Osteoblast (primary cell): ENCODE measurements at regions not wholly inside any gene's neighbourhood (a gene's known extent, or its start where the extent isn't known, plus 50 kb on each side); places are given as distances from the start of the nearest gene placed in this dataset.
"Not testable (repeated sequence)": the region's sequence is repeated elsewhere in the genome, so short reads cannot be mapped to it uniquely, and the experiment has no call there.

Source experiments
- DNase-seq: peaks from one replicate; pipeline ENCODE4 v3.0.0; 2011; ENCODE audit warnings: low spot score, mixed read lengths; ENCODE audit not compliant: insufficient read length; ENCODE audit errors: missing footprints
- H2AFZ ChIP-seq: 2 replicates; pipeline ENCODE4 v1.6.0; 2011; ENCODE audit warnings: mild to moderate bottlenecking, low read length
- H3K27ac ChIP-seq: 2 replicates; pipeline ENCODE4 v1.5.1; 2011; ENCODE audit warnings: mild to moderate bottlenecking, low read depth, low read length, moderate library complexity
- H3K27me3 ChIP-seq: 2 replicates; pipeline ENCODE4 v1.6.0; 2012; ENCODE audit warnings: mild to moderate bottlenecking, control low read depth, inconsistent platforms, low read length, moderate library complexity; ENCODE audit not compliant: insufficient read depth
- H3K36me3 ChIP-seq: 2 replicates; pipeline ENCODE4 v1.5.1; 2011; ENCODE audit warnings: mild to moderate bottlenecking, low read length, control low read depth, moderate library complexity; ENCODE audit not compliant: insufficient read depth
- H3K4me1 ChIP-seq: 2 replicates; pipeline ENCODE4 v1.5.1; 2011; ENCODE audit warnings: mild to moderate bottlenecking, low read length, control low read depth, moderate library complexity; ENCODE audit not compliant: insufficient read depth
- H3K4me2 ChIP-seq: 2 replicates; pipeline ENCODE4 v1.6.0; 2011; ENCODE audit warnings: mild to moderate bottlenecking, low read length; ENCODE audit not compliant: insufficient read depth
- H3K4me3 ChIP-seq: fragments of 200-600 bp; sonication (generic); 3 replicates; pipeline ENCODE4 v1.5.1; 2012; ENCODE audit warnings: mild to moderate bottlenecking, low read length, inconsistent platforms; ENCODE audit not compliant: insufficient read depth
- H3K79me2 ChIP-seq: 2 replicates; pipeline ENCODE4 v1.6.0; 2012; ENCODE audit warnings: mild to moderate bottlenecking, low read length, control low read depth, inconsistent platforms; ENCODE audit not compliant: insufficient read depth
- H3K9me3 ChIP-seq: 2 replicates; pipeline ENCODE4 v1.5.1; 2011; ENCODE audit warnings: low read depth, low read length, control low read depth
- H4K20me1 ChIP-seq: 2 replicates; pipeline ENCODE4 v1.6.0; 2012; ENCODE audit warnings: mild to moderate bottlenecking, low read length, control low read depth; ENCODE audit not compliant: insufficient read depth
- CTCF ChIP-seq: IDR thresholded peaks from 2 replicates; pipeline ENCODE4 v1.5.1; 2011; ENCODE audit warnings: mild to moderate bottlenecking, low read depth, low read length, moderate library complexity; ENCODE audit errors: extremely low read depth

- Histone ChIP-seq H3K9me3 (no peaks in the 10 kb centered on the region), H3K4me2 (no peak overlapping the region), H3K79me2 (no peaks in the 10 kb centered on the region), H3K4me3 (no peak overlapping the region), H4K20me1 (no peaks in the 10 kb centered on the region), H3K27me3 (no peaks in the 10 kb centered on the region), H3K36me3 (no peaks in the 10 kb centered on the region), H2AFZ (no peak overlapping the region), H3K4me1 (no peaks in the 10 kb centered on the region), H3K27ac (no peak overlapping the region)
- TF ChIP-seq CTCF: no peak
- DNase-seq: no peak
Measured at GRCh38 chr2:175792199-175792598, 209.9 kb downstream of the LNPK start.

- Histone ChIP-seq H3K27me3 (no peaks in the 10 kb centered on the region), H4K20me1 (no peaks in the 10 kb centered on the region), H3K9me3 (no peaks in the 10 kb centered on the region), H3K4me3 (no peak overlapping the region), H3K4me1 (no peaks in the 10 kb centered on the region), H3K27ac (no peak overlapping the region), H2AFZ (no peak overlapping the region), H3K36me3 (no peaks in the 10 kb centered on the region), H3K79me2 (no peaks in the 10 kb centered on the region), H3K4me2 (no peak overlapping the region)
- TF ChIP-seq CTCF: no peak
- DNase-seq: no peak
Measured at GRCh38 chr2:175786471-175787124, 215.5 kb downstream of the LNPK start.

GRCh38 chr2:175777337-175777736, 224.7 kb downstream of the LNPK start:
- not testable (repeated sequence) for H4K20me1 ChIP-seq, H3K4me2 ChIP-seq, H3K27me3 ChIP-seq, H3K36me3 ChIP-seq, DNase-seq, H3K4me1 ChIP-seq, H3K9me3 ChIP-seq, H3K79me2 ChIP-seq, H3K4me3 ChIP-seq, H2AFZ ChIP-seq, H3K27ac ChIP-seq

GRCh38 chr2:175769200-175769599, 232.9 kb downstream of the LNPK start:
- H3K27me3 ChIP-seq: no peaks in the 10 kb centered on the region
- H3K79me2 ChIP-seq: no peaks in the 10 kb centered on the region
- H3K36me3 ChIP-seq: no peaks in the 10 kb centered on the region
- no peak for TF ChIP-seq CTCF
- H2AFZ ChIP-seq: no peak overlapping the region
- H3K4me2 ChIP-seq: no peak overlapping the region
- no peaks in the 10 kb centered on the region for H3K4me1 ChIP-seq
- H3K27ac ChIP-seq: no peak overlapping the region
- DNase-seq: no peak
- no peaks in the 10 kb centered on the region for H3K9me3 ChIP-seq
- no peak overlapping the region for H3K4me3 ChIP-seq
- no peaks in the 10 kb centered on the region for H4K20me1 ChIP-seq
